NCI-H146 (cell line): ENCODE measurements at regions not wholly inside any gene's neighbourhood (a gene's known extent, or its start where the extent isn't known, plus 50 kb on each side); places are given as distances from the start of the nearest gene placed in this dataset.
"Not testable (repeated sequence)": the region's sequence is repeated elsewhere in the genome, so short reads cannot be mapped to it uniquely, and the experiment has no call there.

Experiments
- DNase-seq: peaks from one replicate; lab custom pipeline; 2025; lab: John Stamatoyannopoulos, UW

DNA sequence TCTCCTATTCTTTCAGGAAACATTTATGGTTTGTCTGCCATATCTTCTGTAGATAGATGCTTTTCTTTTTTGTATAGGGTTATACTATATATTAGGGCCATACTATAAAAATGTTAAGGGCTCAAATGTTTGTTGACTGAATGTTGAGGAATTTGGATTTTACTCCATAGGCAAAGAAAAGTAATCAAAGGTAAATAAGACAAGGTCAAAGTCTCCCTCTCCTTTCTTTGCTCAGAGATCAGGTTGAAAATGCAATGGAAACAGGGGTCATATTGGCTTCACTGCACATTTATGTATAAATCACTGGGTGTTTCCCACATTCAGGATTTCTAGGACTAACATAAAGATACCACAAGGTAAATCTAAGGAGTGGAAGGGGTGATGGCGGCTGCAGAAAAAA is 291.4 kb upstream of the FZD8 start:
- DNase-seq, result no peak

DNA sequence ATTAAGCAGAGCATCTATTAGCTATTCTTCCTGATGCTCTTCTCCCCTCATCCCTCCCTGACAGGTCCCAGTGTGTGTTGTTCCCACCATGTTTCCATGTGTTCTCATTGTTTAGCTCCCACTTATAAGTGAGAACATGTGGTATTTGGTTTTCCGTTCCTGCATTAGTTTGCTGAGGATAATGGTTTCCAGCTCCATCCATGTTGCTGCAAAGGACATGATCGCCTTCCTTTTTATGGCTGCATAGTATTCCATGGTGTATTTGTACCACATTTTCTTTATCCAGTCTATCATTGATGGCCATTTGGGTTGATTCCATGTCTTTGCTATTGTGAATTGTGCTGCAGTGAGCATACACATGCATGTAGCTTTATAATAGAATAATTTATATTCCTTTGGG is 287.9 kb upstream of the FZD8 start:
- DNase-seq, result not testable (repeated sequence)

DNA sequence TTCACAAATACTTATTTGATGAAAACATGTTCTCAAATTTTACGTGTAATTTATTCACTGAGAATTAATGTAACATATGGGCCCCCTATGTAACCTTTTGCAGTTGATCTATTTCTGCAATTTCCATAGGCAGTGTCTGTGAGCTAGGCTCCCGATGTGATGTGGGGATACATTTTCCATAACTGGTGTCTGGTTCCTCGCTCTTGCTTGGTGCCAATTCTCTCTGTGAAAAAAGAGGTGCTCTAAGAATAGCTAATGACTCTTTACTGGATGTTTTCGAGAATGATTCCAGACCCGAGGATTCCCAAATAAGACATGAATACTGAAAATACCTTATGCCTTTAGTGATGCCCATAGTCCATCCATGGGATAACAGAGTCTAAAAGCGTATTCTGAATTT is 286.7 kb upstream of the FZD8 start:
- DNase-seq, result no peak

DNA sequence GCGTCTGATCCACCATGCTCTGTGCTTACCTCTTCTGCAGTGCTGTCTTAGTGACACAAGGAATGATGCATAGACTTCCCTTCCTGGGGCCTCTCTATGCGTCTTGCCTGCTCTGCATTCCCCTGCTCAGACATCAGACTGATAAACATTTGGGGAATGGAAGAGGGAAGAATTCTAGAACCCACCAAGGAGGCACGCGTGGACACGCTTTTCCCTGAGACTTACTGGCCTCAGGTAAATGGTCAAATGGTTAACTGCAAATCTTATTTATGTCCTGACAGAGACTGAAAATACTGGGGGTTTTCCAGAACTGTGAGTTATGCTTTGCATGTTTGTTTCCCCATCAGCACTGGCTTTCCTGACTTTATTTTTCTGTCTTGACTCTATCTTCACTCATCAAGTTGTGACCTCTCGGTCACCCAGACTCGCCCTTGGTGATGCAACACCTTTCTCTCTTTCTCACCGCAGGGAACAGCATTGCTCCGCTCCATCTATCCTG is 285.9 kb upstream of the FZD8 start:
- no peak for DNase-seq

DNA sequence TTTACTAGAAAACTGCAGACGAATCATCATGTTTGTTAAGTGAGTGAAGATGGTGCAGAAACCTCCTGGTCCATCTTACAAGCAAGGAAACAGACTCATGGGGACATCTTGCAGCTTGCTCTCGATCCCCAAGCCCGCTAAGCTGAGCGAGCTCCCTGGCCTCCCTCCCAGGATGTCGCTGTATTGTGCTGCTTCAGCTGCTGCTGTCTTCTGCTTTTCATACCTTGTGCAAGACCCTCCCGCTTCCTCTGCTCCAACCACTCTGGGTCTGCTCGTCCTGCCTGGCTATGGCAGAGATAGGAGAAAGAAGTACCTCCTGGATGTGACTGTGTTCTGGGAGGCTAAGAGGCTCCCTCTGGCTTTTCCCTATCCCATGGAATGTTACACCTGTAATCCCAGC is 285.2 kb upstream of the FZD8 start:
- no peak for DNase-seq

DNA sequence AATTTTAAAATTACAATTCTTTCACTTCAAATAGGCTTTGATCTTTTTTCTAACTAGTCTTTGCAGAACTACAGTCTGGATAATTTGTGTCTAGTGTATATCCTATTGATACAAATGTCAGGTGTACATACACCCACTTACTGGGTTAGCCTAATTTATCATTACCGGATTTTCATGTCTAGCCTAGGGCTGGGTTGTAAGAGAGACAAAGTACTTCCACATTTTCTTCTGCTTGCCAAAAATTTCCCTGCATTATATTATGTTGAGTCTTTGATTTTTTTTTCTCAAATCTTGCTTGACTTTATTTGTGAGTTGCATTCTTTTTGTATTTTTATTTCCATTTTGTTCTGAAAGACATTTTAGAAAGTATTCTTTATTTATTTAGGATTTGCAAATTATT is 284.8 kb upstream of the FZD8 start:
- DNase-seq, result no peak

DNA sequence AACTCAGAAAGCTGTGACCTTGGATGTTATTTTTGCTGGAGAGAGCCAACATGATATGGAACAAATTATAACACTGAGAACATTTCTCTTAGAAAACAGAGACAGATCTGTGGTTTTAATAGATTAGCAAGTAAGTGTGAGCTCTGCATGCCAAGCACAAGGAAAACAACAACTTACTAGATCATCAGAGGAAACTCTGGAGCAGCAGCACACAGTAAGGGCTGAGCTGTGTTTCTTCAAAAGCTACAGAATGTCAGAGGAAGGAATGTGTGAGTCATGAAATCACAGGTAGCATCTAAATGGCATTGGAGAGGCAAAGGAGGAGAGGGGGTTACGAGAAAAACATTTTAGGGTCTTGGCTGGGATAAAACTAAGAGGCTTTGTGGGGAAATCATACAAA is 283.4 kb upstream of the FZD8 start:
- no peak for DNase-seq

DNA sequence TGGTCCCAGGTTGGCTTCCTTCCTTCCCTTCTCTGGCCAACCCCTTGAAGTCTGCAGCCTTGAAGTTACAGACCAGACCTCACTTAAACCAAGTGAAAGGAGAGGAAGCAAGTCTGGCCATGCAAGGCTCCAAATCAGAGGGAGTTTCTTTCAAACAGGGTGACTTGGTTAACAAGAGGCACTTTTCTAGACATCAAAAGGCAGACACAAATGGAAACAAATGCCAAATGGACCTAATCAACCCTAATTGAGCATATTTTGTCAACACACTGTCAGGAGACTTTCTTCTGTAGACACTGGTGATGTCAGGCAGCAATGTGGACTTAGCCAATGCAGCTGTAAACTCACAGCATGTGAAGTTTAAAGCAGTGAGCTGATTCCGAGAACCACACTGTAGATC is 282.7 kb upstream of the FZD8 start:
- DNase-seq, result peak; percentile 45

DNA sequence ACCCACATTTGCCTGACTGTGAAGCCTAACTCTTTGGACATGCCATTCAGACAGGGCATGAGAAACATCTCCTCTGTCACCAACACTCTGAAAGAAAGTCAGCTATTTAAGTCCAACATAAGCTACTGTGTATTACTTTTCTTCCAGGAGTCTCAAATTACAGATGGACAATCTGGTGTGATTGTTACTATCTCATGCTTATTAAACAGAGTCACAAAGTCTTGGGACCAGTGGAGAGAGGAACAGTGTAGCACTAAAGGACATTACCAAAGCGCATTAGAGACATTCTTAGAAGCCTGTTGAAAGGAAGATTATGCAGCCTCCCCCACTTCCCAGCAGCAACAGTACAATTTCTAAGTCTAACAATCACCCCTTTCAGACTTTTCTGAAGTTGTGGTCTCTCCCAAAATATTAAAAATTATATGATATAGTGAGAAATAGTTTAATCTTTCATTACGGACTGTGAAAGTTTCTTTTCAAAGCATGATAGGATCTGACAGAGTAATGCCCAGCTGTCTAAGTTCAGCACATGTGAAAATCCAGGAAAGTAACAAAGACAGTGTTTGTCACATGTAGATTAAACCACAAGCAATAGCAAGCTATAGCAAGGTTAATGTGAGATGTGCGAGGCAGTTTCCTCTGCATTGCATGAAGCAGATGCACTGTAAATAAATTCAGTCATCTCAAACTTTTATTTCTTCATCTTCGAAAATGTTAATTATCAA is 280.9 kb upstream of the FZD8 start:
- DNase-seq, result no peak

DNA sequence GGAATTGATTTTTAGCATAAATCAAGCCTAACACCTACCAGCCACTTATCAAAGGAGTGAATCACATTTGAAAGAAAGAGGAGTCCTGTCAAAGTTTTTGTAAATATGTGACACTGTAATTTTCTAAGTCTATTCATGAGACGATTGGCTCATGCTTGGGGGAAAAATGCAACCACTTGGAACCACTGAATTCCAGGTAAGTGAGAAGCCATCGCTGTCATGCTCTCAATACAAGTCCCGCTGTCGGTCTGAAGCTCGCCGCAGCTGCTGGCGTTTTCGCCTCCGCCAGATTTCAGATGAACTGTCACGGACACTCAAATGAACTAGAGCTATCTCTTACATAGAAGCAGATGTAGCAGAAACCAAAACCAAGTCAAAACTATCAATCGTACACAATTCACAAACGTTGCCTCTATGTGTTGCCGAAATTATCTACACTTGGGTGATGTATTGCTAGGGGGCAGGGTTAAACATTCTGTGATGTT is 279.8 kb upstream of the FZD8 start:
- DNase-seq, result no peak

DNA sequence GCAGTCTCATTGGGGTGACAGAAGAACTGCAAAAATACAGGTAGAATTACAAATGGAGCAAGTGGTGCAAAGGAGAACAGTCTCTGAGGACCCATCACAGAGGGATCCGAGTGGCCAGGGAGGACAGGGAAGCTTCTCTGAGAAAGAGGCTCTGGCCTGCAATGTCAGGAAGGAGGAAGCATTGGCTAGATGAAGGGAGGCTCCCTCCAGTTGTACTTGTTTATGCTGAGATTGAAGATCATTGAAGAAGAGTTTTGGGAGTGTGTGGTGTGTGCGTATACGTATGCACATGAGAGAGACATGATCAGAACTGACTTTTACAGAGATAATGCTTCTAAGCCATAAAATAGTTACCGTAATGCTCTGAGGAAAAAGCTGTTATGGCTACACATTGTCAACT is 274.7 kb upstream of the FZD8 start:
- DNase-seq, result no peak

DNA sequence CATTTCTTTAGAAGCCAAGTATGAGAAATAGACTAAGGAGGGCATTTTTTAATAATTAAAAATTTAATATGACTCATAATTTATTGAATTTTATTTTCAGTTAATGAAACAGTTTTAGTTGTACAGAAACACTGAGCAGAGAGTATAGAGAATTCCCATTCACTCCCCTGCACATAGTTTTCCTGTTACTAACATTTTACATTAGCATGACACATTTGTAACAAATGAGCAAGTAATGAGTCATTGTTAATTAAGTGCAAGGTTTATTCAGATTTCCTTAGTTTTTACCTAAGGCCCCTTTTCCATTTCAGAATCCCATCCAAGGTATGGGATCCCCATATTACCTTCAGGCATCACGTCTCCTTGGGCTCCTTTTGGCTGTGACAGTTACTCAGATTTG is 271.5 kb upstream of the FZD8 start:
- DNase-seq, result no peak

DNA sequence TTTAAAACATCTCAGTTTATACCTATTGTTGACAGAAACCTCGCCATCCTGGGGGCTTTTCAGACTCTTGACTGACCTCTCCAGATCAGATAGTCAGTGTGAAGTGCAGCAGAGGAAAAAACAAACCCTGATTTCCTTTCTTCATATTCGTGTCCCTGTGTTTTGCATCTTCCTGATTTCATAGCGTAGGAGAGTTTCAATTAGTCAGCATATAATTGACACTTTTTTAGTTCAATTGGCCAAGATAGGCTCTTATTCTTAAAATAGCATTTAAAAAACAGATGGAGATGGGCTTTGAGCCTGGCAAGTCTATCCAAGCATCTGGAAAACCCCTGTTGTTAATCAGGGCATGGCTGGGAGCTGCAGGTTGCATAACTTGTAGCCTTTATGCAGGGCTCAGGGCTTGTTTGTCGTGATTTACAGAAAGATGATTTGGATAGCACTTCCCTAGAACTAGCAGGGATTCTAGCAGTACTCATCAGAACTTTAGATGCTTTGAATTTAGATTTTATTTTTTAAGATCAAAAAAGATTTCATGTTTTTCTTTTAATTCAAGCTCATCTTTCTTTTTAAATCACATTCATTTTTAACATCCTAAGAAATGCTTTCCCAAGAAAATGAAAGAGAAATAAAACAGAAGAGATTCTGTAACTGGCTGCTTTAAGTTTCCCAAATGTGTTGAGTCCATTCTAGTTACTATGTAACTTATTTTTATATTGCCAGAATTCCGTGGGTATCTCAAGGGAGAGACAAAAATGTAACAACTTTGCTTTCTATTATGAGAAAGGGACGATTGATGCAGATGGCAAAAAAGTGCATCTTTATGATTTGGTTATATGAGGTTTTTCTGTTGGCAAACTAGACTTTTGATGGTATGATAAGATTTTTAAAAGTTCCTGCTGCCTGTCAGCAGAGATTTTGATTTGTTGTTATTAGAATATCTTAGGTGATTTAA is 270.8 kb upstream of the FZD8 start:
- DNase-seq, result no peak

DNA sequence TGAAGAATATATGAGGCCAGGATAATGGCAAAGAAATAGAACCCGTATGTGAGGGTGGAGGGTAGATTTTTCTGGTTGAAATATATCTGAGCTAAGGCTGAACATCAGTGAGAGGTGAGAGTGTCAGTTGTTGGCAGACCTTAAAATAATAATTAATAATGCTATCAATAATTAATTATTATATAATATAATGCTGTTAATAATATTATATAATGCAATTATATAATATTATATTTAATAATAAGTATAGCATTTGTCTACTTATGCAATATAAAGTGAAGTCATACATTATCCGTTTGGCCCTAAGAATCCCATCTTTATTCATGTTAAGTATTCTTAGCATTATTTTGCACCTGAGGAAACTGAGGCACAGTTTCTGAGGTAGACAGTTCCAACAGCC is 269.9 kb upstream of the FZD8 start:
- DNase-seq, result no peak

DNA sequence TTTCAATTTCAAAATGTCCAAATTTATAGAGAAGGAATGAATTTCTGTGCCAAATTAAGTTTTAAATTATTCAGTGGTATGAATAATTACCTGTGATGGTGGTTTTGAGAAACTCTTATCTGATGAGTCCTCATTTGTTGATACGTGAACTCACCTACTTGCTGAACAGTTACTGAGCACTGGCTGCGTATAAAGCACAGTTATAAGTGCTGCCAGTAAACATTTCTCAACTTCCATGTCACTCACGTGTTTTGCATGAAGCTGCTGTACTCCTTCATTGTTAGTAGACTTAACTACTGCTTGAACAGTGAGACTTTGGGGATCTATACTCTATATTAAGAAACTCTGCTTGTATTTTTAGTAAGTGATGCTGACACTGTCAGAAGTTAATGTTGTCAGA is 269.1 kb upstream of the FZD8 start:
- DNase-seq, result no peak

DNA sequence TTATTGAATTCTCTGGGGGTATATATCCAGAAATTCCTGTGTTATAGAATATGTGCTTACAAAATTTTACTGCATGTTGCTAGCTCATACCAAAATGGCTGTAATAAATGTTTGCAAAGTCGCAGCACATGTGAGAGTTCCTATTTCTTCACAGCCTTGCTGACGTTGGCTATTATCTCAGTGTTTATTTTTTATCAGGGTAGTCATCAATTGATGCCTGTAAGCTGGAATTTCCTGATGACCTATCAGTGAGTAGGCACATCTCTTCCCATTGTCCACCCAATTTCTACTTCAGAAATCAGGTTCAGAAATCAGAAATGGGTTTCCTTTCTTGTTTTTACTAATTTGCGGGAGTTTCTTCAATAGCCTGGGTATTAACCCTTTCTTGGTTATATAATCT is 268.1 kb upstream of the FZD8 start:
- DNase-seq, result no peak

DNA sequence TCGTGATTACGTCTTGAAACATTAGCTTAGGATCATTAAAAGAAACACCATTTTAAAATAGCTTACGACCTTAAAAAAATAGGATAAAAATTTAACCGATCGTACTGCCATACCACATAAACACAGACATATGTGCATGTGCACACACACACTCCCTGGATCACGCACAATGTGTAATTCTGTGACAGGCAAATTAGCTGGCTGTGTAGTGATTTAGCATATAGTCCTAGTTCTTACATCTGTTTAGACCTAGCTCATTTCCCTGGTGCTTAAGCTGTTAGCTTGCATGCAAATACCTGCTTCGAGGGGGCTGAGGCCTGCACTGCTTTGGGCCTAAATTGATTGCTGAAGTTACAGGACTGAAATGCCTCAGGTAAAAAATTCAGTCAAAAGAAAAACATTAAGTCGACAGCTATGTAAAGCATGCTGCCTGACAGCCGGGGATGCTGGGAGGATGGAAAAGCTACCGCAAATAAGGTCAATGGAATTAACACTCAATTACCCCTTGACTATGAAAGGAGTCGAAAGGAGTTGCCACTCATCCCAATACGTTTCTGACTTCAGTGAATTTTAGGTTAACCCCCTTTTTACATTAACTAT is 267.1 kb upstream of the FZD8 start:
- DNase-seq, result no peak

DNA sequence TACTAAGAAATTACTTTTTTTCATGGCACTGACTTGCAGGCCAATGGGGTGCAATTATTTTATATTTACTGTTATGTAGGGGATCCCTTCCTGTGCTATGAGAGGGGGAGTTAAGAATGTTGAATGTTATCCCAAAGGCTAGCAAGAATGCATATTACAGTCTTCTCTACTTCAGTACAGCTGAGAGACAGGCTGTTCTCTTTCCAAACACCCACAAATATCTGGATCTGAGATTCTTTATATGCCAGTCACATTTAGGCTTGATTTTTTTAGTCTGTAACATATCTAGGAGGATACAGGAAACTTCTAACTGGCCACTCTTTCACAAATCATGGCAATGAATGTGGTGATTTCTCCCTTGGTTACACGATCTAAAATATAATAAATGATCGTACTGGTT is 266.4 kb upstream of the FZD8 start:
- DNase-seq, result no peak

DNA sequence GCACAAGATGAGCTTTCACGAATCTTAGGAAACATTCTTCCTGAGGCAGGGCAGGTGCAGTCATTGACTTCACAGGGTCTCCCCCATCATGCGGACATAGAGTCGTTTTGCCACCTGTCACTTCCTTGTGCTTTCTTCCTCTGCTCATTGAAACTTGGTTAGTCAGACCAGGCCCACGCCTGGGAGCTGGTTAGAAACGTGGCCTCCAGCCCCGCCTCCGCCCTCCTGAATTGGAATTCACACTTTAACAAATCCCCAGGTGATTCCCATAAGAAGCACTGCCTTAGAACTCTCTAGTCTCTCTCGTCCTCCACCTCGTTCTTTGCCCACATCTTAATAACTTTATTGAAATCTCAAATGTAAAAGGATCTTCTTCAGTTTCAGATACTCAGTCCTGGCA is 265.5 kb upstream of the FZD8 start:
- no peak for DNase-seq

DNA sequence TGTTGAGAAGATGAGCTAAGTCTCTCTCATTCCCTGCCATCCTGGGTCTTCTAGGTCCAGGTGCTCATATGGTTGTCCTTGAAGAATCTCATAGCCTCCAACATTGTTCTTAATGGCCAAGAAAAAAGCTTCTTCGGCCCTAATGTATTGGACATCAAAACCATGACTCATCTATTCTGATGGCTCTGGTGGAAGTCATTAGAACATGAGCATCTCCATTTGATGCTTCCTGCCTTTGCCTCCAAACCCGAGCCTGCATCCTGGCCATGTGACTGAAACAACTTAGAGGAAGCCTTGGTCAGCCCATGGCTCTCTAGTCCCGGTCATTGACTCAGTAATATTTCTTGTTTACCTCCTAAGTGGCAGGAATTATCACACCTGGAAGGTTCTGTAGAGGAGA is 264.1 kb upstream of the FZD8 start:
- no peak for DNase-seq

DNA sequence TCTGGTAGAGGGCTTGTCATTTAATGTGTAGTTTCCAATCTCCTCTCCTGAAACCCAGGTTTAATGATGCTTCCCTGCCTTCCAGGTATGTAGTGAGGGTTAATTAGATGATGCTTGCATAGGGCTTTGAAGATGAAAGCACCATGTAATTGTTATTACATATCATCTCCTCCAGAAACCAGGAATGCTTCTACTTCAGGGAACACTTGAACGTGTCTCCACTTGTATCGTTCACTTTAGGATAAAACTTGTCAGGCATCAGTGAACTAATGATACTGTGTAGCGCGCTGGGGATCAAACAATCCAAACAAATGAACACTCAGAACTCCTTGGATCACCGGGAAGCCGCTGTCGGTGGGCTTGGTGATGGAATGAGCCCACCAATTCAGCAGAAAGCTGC is 260.9 kb upstream of the FZD8 start:
- DNase-seq, result no peak

DNA sequence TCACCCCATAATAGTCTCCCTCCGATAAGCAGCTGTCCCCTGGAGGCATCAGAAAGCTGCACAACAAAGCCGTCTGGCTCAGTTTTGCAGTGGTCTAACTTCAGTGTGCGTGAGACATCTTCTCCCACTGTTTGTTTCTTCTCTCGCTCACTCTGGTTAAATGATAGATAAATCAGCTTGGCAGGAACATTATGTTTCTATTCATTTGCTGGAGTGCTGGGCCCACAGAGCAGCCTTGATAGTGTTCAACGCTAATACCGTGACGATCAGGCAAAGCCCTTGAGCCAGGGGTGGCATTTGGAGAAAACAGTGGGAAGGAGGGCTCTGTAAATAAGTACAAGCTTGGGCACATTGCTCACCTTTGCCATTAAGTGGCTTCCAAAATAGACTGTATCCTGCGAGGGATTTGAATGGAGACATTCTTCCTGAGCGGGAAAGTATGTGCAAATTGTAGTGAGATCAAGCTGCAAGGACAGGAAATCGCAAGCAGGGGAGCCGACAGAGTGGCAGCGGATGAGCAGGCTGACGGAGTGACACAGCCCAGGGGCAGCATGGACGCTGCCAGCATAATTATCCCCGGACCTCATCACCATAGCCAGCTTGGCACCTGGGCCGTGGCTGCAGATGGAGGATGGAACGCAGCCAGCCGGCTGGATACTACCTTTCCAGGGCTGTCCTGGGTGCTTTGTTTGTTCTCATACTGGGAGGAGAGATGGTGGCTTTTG is 256.8 kb upstream of the FZD8 start:
- peak; percentile 59 for DNase-seq
